ENCODE measurements at regions not wholly inside any gene's neighbourhood (a gene's known extent, or its start where the extent isn't known, plus 50 kb on each side); places are given as distances from the start of the nearest gene placed in this dataset.

DNA sequence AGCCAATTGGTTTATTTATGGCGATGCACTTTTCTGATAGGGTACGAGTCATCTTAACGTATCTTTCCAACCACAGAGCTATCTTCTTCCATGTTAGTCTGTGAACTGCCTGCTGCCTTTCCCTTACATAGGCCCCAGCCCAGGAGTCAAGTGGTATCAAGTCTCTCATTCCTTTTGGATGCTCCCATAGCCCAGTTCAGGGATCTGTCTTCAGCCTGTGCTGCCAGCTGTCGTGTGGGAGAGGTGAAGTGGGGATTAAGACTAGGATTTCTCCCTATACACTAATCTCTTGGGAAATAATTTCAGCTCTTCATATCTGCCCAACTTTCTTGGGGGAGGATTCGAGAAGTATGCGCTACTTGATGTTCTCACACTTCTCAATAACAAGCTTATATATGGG is 475.7 kb downstream of the EBF1 start:
- Histone ChIP-seq H3K4me3 (ENCODE audit: low read depth, low read length) (no peak overlapping the region), H3K36me3 (ENCODE audit: control insufficient read depth, insufficient read depth, low read length) (no peaks in the 10 kb centered on the region), H3K27me3 (ENCODE audit: control insufficient read depth, insufficient read depth, low read length) (no peaks in the 10 kb centered on the region)
- TF ChIP-seq, protein P1, sequence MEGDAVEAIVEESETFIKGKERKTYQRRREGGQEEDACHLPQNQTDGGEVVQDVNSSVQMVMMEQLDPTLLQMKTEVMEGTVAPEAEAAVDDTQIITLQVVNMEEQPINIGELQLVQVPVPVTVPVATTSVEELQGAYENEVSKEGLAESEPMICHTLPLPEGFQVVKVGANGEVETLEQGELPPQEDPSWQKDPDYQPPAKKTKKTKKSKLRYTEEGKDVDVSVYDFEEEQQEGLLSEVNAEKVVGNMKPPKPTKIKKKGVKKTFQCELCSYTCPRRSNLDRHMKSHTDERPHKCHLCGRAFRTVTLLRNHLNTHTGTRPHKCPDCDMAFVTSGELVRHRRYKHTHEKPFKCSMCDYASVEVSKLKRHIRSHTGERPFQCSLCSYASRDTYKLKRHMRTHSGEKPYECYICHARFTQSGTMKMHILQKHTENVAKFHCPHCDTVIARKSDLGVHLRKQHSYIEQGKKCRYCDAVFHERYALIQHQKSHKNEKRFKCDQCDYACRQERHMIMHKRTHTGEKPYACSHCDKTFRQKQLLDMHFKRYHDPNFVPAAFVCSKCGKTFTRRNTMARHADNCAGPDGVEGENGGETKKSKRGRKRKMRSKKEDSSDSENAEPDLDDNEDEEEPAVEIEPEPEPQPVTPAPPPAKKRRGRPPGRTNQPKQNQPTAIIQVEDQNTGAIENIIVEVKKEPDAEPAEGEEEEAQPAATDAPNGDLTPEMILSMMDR (IDR thresholded peaks at IDR 0.05; ENCODE audit: insufficient read depth, low read length, poor library complexity, severe bottlenecking) = no peak
- DNase-seq (ENCODE audit: low read depth) = no peak

DNA sequence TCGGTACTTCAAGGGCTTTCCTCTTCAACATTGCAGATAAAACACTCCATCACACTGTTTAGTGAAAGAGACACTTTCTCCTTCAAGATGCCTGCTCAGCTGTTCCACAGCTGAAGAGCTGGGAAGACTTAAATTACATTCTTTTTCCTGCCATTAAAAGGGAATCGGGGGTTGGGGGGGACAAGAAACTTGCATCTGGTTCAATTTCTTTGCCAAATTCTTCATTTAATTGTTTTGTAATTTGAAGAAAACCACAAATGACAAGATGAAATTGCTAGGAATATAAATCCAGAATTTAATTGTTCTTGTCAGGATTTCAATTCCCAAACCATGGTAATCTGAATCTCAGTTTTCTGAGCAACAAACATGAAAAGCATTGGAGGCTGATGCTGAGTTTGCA is 478.3 kb downstream of the EBF1 start:
- DNase-seq (ENCODE audit: low read depth) = no peak
- no peaks in the 10 kb centered on the region for H3K27me3 ChIP-seq (ENCODE audit: control insufficient read depth, insufficient read depth, low read length)
- H3K36me3 ChIP-seq (ENCODE audit: control insufficient read depth, insufficient read depth, low read length) = no peaks in the 10 kb centered on the region
- no peak overlapping the region for H3K4me3 ChIP-seq (ENCODE audit: low read depth, low read length)
- TF ChIP-seq, protein P1 (IDR thresholded peaks at IDR 0.05; ENCODE audit: insufficient read depth, low read length, poor library complexity, severe bottlenecking) = no peak

DNA sequence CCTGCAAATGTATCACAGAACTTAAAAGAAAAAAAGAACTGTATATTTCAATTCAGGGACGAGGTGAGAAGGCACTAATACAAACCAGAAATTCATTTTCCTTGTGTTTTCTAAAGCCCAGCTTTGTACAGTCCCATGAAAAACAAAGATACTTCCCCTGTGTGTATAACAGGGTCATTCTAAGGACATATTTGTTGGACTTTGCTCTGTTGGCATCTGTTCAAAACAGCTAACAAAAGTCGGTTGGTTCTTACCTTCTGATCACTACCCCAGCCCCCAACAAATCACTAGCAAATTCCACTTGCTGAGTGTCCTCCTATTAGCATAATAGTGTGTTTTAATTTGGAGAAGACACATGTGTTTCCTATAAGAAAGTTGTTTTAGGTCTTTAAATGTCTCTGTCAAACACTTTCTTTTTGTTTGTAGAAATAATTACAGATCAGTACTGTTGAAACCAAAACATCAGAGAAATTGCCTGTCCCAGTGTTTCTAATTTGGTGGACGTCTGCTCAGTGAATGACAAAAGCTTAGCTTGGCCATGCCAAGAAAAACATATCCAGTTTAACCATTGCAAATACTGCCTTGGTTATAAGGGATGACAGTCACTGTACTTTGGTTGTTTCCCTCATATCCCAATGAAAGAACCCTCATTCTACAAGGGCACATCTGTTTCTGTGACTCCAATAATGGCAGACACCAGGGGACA is 480.5 kb downstream of the EBF1 start:
- TF ChIP-seq, protein P1 (IDR thresholded peaks at IDR 0.05; ENCODE audit: insufficient read depth, low read length, poor library complexity, severe bottlenecking) = no peak
- H3K4me3 ChIP-seq (ENCODE audit: low read depth, low read length) = no peak overlapping the region
- H3K36me3 ChIP-seq (ENCODE audit: control insufficient read depth, insufficient read depth, low read length) = no peaks in the 10 kb centered on the region
- no peak for DNase-seq (ENCODE audit: low read depth)
- no peaks in the 10 kb centered on the region for H3K27me3 ChIP-seq (ENCODE audit: control insufficient read depth, insufficient read depth, low read length)

DNA sequence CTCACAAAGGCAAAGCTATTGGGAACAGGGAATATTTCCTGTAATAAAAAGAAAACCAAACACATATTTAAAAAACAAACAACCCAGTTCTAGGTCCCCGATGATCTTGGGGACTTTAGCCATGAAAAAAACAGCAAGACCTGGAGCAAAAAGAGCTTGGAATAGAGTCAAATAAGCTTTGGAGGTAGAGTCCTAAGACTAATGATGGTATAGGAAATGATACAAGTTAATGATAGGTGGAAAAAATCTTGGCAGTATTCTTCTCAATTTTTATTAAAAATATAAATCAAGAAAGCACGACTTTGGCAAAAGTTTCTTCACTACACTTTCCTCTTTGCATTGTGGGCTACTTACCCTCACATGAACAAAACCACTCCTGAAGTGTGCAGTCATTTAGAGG is 481.5 kb downstream of the EBF1 start:
- no peaks in the 10 kb centered on the region for H3K36me3 ChIP-seq (ENCODE audit: control insufficient read depth, insufficient read depth, low read length)
- H3K4me3 ChIP-seq (ENCODE audit: low read depth, low read length) = no peak overlapping the region
- TF ChIP-seq, protein P1 (IDR thresholded peaks at IDR 0.05; ENCODE audit: insufficient read depth, low read length, poor library complexity, severe bottlenecking) = no peak
- H3K27me3 ChIP-seq (ENCODE audit: control insufficient read depth, insufficient read depth, low read length) = no peaks in the 10 kb centered on the region
- no peak for DNase-seq (ENCODE audit: low read depth)

DNA sequence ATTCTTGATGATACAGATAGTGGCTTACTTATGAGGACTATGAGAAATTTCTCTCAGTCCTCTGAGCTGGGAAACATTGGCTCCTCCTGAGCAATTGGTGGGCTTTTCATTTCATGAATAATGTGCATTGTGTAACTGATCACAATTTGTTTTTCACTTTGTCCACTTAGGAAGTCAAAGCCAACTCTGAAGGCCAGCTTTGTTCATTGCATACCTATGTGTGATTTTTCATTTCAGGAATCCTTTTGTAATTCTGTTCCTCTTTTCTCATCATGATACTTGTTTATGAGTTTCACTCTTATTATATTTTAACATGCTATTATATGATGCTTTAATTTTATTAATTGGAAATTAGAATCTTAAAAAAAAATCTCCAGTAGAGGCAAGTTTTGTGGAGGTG is 483.0 kb downstream of the EBF1 start:
- no peaks in the 10 kb centered on the region for H3K27me3 ChIP-seq (ENCODE audit: control insufficient read depth, insufficient read depth, low read length)
- TF ChIP-seq, protein P1 (IDR thresholded peaks at IDR 0.05; ENCODE audit: insufficient read depth, low read length, poor library complexity, severe bottlenecking) = no peak
- no peak for DNase-seq (ENCODE audit: low read depth)

DNA sequence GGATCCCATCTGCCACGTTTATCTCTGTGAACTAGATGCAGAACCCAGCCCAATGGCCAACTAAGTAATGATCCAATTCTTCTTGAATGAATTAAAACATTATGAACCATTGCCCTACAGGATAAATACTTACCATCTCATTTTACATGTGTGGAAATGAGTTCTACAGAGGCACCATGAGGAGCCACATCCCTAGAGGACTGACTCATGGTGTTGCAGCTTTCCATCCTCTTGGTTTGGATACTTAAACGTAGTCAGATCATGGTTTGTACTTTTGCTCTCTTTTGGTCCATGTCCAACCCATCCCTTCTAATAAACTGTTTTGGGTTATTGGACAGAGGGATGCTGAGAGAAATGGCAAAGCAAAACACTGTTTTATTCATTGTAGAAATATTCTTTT is 484.8 kb downstream of the EBF1 start:
- no peaks in the 10 kb centered on the region for H3K36me3 ChIP-seq (ENCODE audit: control insufficient read depth, insufficient read depth, low read length)
- TF ChIP-seq, protein P1 (IDR thresholded peaks at IDR 0.05; ENCODE audit: insufficient read depth, low read length, poor library complexity, severe bottlenecking) = no peak
- H3K27me3 ChIP-seq (ENCODE audit: control insufficient read depth, insufficient read depth, low read length) = no peaks in the 10 kb centered on the region
- no peak for DNase-seq (ENCODE audit: low read depth)
- no peak overlapping the region for H3K4me3 ChIP-seq (ENCODE audit: low read depth, low read length)

More for the DNA sequence above, 483.0 kb downstream of the EBF1 start:
- no peak overlapping the region for H3K4me3 ChIP-seq (ENCODE audit: low read depth, low read length)
- H3K36me3 ChIP-seq (ENCODE audit: control insufficient read depth, insufficient read depth, low read length) = no peaks in the 10 kb centered on the region
